ENCODE measurements at regions not wholly inside any gene's neighbourhood (a gene's known extent, or its start where the extent isn't known, plus 50 kb on each side); places are given as distances from the start of the nearest gene placed in this dataset.

GRCh38 chr15:55026381-55026780 is 170.4 kb downstream of the RSL24D1 start:
- no peaks in the 10 kb centered on the region for H3K9me3 ChIP-seq
- DNase-seq = no peak
- WGBS (ENCODE audit: low lambda C conversion rate) = 0% methylated on average over 1 of the region's 1 CpG
- H3K36me3 ChIP-seq (replicated peaks in 1 of 2; ENCODE audit: control insufficient read depth in 1 of 2, insufficient read depth in 2 of 2, low read length in 1 of 2) = no peaks in the 10 kb centered on the region
- no peak overlapping the region for H3K27ac ChIP-seq (ENCODE audit: low read depth in 2 of 2, low read length in 1 of 2)
- H3K4me2 ChIP-seq = no peak overlapping the region
- no peaks in the 10 kb centered on the region for H3K27me3 ChIP-seq (ENCODE audit: insufficient read depth)
- no peak overlapping the region for H3K9ac ChIP-seq
- H3K79me2 ChIP-seq (ENCODE audit: insufficient read depth) = no peaks in the 10 kb centered on the region
- H4K20me1 ChIP-seq (ENCODE audit: insufficient read depth) = no peaks in the 10 kb centered on the region
- ChIA-PET POLR2A (no interaction called here), CTCF (no interaction called here)
- no peak overlapping the region for H3K4me3 ChIP-seq (ENCODE audit: low read depth in 2 of 2, low read length in 1 of 2)
- no peaks in the 10 kb centered on the region for H3F3A ChIP-seq (replicated peaks; ENCODE audit: insufficient read depth)
- H3K9me2 ChIP-seq = no peaks in the 10 kb centered on the region
- H3K4me1 ChIP-seq (ENCODE audit: control insufficient read depth in 1 of 2, insufficient read depth in 2 of 2, low read depth in 1 of 2, low read length in 1 of 2) = no peaks in the 10 kb centered on the region
- no peak overlapping the region for H2AFZ ChIP-seq (ENCODE audit: low read depth)
- TF ChIP-seq FOXM1 (IDR thresholded peaks at IDR 0.05; ENCODE audit: low read depth) = no peak
- no peak for TF ChIP-seq FOXJ3 (CRISPR knock-in tag; IDR thresholded peaks at IDR 0.05)
- TF ChIP-seq MAX (IDR thresholded peaks at IDR 0.05; ENCODE audit: low read depth) = no peak
- no peak for TF ChIP-seq TAF1 (IDR thresholded peaks at IDR 0.05; ENCODE audit: borderline replicate concordance, low read depth, low read length)
- no peak for TF ChIP-seq MEF2A (IDR thresholded peaks at IDR 0.05; ENCODE audit: borderline replicate concordance, low read depth)
- no peak for TF ChIP-seq POLR2AphosphoS5 (IDR thresholded peaks at IDR 0.05; ENCODE audit: low read depth, low read length)
- TF ChIP-seq USF1 (IDR thresholded peaks at IDR 0.05; ENCODE audit: borderline replicate concordance, low read depth) = no peak
- TF ChIP-seq TEAD4 (IDR thresholded peaks at IDR 0.05; ENCODE audit: borderline replicate concordance, insufficient read depth) = no peak
- no peak for TF ChIP-seq RXRA (IDR thresholded peaks at IDR 0.05; ENCODE audit: borderline replicate concordance, low read depth)
- no peak for TF ChIP-seq EZH2phosphoT487 (IDR thresholded peaks at IDR 0.05; ENCODE audit: borderline replicate concordance, low read depth)
- no peak for TF ChIP-seq JUND (IDR thresholded peaks at IDR 0.05)
- no peak for TF ChIP-seq MXI1 (IDR thresholded peaks at IDR 0.05; ENCODE audit: low read depth, low read length)
- TF ChIP-seq RFX5 (IDR thresholded peaks at IDR 0.05; ENCODE audit: low read length) = no peak

- no peaks in the 10 kb centered on the region for H3F3A ChIP-seq (replicated peaks; ENCODE audit: insufficient read depth)
- H3K4me2 ChIP-seq = no peak overlapping the region
- no peak overlapping the region for H3K9ac ChIP-seq
- H3K27me3 ChIP-seq (ENCODE audit: insufficient read depth) = peaks cover 7% of the 10 kb centered on the region; the same call in 1 of the 2 replicates
- POLR2A ChIA-PET = no interaction called here
- DNase-seq = no peak
- no peaks in the 10 kb centered on the region for H3K9me2 ChIP-seq
- no peak overlapping the region for H2AFZ ChIP-seq (ENCODE audit: low read depth)
- H3K36me3 ChIP-seq (replicated peaks in 1 of 2; ENCODE audit: control insufficient read depth in 1 of 2, insufficient read depth in 2 of 2, low read length in 1 of 2) = no peaks in the 10 kb centered on the region
- H3K27ac ChIP-seq (ENCODE audit: low read depth in 2 of 2, low read length in 1 of 2) = no peak overlapping the region
- H3K4me3 ChIP-seq (ENCODE audit: low read depth in 2 of 2, low read length in 1 of 2) = no peak overlapping the region
- H3K9me3 ChIP-seq = no peaks in the 10 kb centered on the region
- H3K4me1 ChIP-seq (ENCODE audit: control insufficient read depth in 1 of 2, insufficient read depth in 2 of 2, low read depth in 1 of 2, low read length in 1 of 2) = no peaks in the 10 kb centered on the region
- H3K79me2 ChIP-seq (ENCODE audit: insufficient read depth) = no peaks in the 10 kb centered on the region
- H4K20me1 ChIP-seq (ENCODE audit: insufficient read depth) = no peaks in the 10 kb centered on the region
- TF ChIP-seq NFIC (IDR thresholded peaks at IDR 0.05; ENCODE audit: borderline replicate concordance) (no peak), TCF12 (IDR thresholded peaks at IDR 0.05) (no peak), USF1 (IDR thresholded peaks at IDR 0.05; ENCODE audit: borderline replicate concordance, low read depth) (no peak)
- CTCF ChIA-PET = no interaction called here
These were observed 179.1 kb downstream of the RSL24D1 start for GRCh38 chr15:55017635-55018034.
